HFFc6 (cell line): ENCODE measurements at regions not wholly inside any gene's neighbourhood (a gene's known extent, or its start where the extent isn't known, plus 50 kb on each side); places are given as distances from the start of the nearest gene placed in this dataset.

ENCODE experiments used
- DNase-seq: peaks from one replicate; pipeline ENCODE4 v3.0.0-alpha.2; 2018
- H3K27ac Mint-ChIP-seq: 2 replicates; pipeline ENCODE4 v1.8.0; 2020; ENCODE audit warnings: mild to moderate bottlenecking, mixed read lengths
- H3K27me3 Mint-ChIP-seq: 2 replicates; pipeline ENCODE4 v1.8.0; 2021; ENCODE audit warnings: mild to moderate bottlenecking, moderate library complexity, mixed read lengths; ENCODE audit not compliant: insufficient read depth
- H3K36me3 Mint-ChIP-seq: 2 replicates; pipeline ENCODE4 v1.8.0; 2021; ENCODE audit warnings: low read depth, mixed read lengths
- H3K4me1 Mint-ChIP-seq: 2 replicates; pipeline ENCODE4 v1.8.0; 2020; ENCODE audit warnings: low read depth, mixed read lengths
- H3K4me3 Mint-ChIP-seq: 2 replicates; pipeline ENCODE4 v1.8.0; 2020; ENCODE audit warnings: mild to moderate bottlenecking, moderate library complexity, mixed read lengths
- H3K9me3 Mint-ChIP-seq: 2 replicates; pipeline ENCODE4 v1.8.0; 2020; ENCODE audit warnings: mild to moderate bottlenecking, mixed read lengths
- TF ChIP-seq, protein P1 (sequence below): fragments of 200-600 bp; sonication (generic); IDR thresholded peaks from 2 replicates; pipeline ENCODE4 v1.5.0; 2021; ENCODE audit warnings: antibody characterized with exemption, mild to moderate bottlenecking

DNA sequence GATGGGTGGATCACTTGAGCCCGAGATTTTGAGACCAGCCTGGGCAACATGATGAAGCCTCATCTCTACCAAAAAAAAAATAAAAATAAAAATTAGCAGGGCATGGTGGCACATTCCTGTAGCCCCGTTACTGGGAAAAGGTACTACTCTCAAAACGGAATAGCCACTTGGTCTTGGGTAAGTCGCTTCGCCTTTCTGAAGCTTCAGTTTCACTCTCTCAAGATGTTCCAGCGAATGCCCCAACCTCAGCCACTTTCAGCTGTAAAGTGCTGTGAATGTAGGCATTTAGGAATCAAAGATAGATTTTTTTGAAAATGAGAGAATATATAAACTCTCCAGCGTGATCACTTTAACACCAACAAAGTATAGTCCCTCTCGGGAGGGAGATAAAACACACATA lies 154.1 kb upstream of the HS3ST3A1 start:
- Mint-ChIP-seq H3K27ac (no peak overlapping the region), H3K27me3 (no peaks in the 10 kb centered on the region; the same call in 1 of the 2 replicates), H3K36me3 (no peaks in the 10 kb centered on the region), H3K4me3 (no peak overlapping the region), H3K4me1 (peaks cover 15% of the 10 kb centered on the region), H3K9me3 (no peaks in the 10 kb centered on the region)
- no peak for DNase-seq
- TF ChIP-seq, protein P1, sequence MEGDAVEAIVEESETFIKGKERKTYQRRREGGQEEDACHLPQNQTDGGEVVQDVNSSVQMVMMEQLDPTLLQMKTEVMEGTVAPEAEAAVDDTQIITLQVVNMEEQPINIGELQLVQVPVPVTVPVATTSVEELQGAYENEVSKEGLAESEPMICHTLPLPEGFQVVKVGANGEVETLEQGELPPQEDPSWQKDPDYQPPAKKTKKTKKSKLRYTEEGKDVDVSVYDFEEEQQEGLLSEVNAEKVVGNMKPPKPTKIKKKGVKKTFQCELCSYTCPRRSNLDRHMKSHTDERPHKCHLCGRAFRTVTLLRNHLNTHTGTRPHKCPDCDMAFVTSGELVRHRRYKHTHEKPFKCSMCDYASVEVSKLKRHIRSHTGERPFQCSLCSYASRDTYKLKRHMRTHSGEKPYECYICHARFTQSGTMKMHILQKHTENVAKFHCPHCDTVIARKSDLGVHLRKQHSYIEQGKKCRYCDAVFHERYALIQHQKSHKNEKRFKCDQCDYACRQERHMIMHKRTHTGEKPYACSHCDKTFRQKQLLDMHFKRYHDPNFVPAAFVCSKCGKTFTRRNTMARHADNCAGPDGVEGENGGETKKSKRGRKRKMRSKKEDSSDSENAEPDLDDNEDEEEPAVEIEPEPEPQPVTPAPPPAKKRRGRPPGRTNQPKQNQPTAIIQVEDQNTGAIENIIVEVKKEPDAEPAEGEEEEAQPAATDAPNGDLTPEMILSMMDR = no peak

DNA sequence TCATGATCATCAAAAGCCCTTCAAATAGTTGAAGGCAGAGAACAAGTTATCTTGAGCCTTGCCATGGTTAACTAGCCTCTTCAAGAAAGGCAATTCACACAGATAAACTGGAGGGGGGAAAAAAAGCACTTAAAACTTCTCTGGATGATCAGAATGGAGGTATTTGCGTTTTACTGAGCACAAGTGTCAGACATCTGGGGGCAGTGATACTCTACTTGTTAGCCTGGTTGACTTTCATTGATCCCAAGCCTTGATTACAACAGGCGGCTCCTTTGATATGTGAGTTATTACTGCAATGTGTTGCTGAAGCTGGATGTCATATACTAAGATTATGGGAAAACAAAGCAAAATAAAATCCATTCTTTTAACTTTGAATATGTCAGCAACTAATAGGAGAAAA lies 155.0 kb upstream of the HS3ST3A1 start:
- no peak for DNase-seq
- Mint-ChIP-seq H3K4me3 (no peak overlapping the region), H3K36me3 (no peaks in the 10 kb centered on the region), H3K27ac (no peak overlapping the region), H3K4me1 (peaks cover 7% of the 10 kb centered on the region), H3K9me3 (no peaks in the 10 kb centered on the region), H3K27me3 (peaks cover 3% of the 10 kb centered on the region; the same call in 1 of the 2 replicates)
- TF ChIP-seq, protein P1 = no peak

DNA sequence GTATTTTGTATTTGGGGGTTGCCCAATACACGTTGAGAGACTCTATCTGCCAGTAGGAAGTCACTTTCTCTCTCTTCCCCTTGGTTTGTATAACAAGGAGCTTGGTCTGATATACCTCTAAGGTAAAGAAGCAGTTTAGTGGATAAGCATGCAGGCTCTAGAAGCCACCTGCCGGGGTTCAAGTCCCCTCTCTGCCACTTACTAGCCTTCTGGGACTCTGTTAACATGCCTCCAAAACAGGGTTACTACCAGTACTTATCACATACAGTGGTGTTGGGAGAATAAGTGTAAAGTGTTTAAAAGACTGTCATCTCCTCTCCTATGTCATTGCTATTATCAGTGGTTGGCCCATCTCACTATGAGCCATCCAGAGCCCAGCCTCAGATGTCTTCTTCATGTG lies 156.1 kb upstream of the HS3ST3A1 start:
- Mint-ChIP-seq H3K4me3 (no peak overlapping the region), H3K27ac (no peak overlapping the region), H3K9me3 (no peaks in the 10 kb centered on the region), H3K4me1 (peaks cover 7% of the 10 kb centered on the region), H3K36me3 (no peaks in the 10 kb centered on the region), H3K27me3 (peaks cover 3% of the 10 kb centered on the region; the same call in 1 of the 2 replicates)
- DNase-seq = no peak
- TF ChIP-seq, protein P1 = no peak

DNA sequence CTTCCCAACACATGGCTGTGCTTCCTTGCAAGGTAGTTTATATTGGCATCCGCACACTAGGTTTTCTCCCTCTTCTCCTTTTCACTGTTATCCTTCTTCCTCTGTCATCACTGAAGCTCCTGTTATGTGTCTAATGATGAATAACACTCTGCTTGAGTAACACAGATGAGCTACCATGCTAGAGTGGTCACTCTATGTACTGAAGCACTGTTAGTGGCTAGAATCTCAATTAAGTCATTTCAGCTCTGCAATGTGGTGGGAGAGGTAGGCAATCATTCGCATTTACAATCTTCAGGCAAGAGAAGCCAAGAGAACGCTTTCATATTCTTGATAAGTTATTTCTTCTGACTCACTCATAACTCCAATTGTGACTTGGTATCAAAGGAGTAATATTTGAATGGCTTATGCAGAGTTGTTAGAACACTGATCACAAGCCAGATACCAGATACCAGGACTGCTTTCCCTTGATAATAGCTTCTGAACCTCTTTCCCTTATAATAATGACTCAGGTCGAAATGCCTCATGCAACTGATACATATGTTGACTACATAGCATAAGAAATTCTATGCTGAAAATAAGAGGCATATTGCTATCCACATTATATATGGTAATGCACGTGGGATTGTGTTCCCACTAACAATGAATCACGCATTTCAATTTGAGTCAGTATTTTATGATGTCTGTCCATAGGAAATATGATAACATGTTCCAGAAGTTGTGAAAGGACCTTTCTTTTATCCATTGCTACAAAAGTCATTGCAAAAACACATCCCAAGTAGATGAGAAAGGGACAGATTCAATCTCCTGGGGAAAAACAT lies 158.0 kb upstream of the HS3ST3A1 start:
- peaks cover 3% of the 10 kb centered on the region; the same call in 1 of the 2 replicates for H3K27me3 Mint-ChIP-seq
- DNase-seq = no peak
- TF ChIP-seq, protein P1 = no peak
- no peak overlapping the region for H3K4me3 Mint-ChIP-seq
- H3K36me3 Mint-ChIP-seq = no peaks in the 10 kb centered on the region
- H3K4me1 Mint-ChIP-seq = no peaks in the 10 kb centered on the region
- H3K27ac Mint-ChIP-seq = no peak overlapping the region
- no peaks in the 10 kb centered on the region for H3K9me3 Mint-ChIP-seq

DNA sequence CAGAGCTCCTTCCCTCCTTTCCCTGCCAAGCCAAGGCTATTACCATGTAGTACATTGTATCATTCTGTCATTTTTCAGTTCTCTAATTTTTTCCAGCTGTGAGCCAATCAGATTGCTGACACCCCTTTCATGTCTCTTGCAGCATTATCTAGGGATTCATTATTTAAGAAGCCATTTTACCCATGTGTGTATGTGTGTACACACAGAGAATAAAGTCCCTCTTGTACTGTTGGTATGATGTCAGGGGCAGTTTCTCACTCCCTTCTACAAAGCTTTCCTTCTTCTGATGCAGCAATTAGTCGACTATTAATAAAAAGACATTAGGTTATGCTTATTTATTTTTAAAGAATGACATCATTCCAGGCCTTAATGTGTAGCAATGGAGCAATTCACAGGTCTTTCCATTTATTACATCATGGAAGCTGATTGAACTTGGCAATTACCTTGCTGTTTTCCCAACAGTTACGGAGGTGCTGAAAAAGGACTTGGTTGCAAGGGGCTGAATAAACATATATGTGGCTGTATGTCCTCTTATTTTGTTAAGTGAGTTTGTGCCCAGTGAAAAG lies 159.4 kb upstream of the HS3ST3A1 start:
- no peak for DNase-seq
- Mint-ChIP-seq H3K4me1 (peaks cover 7% of the 10 kb centered on the region), H3K27ac (no peak overlapping the region), H3K4me3 (no peak overlapping the region), H3K36me3 (no peaks in the 10 kb centered on the region), H3K9me3 (no peaks in the 10 kb centered on the region), H3K27me3 (peaks cover 3% of the 10 kb centered on the region; the same call in 1 of the 2 replicates)
- TF ChIP-seq, protein P1 = no peak
